ENCODE measurements at regions not wholly inside any gene's neighbourhood (a gene's known extent, or its start where the extent isn't known, plus 50 kb on each side); places are given as distances from the start of the nearest gene placed in this dataset.
"Not testable (repeated sequence)": the region's sequence is repeated elsewhere in the genome, so short reads cannot be mapped to it uniquely, and the experiment has no call there.

DNA sequence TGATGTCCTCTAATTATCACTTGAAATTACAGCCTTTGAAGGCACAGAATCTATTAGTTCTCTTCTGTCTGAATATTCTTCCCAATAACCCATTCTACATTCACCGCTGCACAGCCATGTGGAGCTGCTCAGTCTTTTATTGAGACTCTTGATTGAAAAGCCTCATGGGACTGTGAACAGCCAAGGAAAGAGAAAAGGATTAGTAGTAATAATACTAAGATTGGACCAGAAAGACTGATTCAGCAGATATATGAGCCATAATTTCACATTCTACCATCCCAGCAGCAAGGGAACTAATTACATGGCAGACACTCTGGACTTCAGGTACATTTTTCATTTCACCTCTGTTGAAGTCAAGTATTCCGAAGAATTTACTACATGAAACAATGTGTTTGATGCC, 2471.7 kb downstream of the ARAP2 start:
- DNase-seq = no peak

DNA sequence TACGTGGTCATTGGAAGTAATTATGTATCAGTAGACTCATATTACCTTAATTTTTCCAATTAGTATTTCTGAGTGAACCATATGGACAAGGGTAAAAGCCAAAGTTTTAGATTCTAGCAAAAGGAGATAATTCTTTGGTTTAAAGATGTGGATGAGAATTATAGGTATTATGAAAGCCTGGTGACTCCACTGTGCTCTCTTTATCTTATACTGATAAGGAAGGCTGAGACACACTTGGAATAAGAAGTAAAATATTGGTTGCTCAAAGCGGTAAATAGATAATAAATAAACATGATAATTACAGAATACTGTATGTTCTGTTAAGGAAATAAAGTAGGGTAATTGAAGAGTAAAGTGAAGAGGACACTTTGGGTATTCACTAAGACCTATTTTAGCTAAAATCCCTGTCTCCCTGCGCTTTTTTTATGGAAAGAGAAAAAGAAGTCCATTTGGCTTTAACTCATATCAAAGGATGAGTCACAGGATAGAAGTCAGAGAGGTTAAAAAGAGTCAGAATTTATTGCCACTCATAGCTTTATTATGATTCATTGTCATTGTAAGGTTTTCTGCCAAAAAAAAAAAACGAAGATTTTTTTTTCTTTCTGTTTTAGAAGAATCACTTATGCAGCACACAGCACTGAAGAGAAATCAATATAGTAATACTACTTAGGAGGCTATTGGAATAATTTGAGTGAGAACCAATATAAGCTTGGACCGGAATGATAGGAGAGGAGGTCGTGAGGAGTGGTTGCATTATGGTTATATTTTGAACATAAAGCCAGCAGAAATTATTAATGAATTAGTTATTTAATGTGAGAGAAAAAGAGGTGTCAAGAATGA, 2463.1 kb downstream of the ARAP2 start:
- DNase-seq = no peak

DNA sequence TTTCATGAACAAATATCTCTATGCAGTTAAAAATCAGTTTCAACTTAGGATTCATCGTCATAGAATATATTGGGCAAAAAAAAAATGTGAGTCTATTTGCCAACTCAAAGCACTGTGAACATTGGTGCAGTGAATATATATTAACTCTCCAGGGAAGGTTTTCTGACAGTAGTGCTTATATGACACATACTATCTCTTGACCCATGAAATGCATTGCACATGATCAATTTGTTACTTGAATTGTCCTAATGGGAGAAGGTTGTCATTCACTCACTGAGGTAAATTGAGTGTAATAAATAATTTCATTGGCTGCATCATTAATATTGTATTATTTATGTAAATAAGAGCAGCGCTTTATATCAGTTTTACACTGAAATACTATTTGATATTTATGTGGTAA, 2458.5 kb downstream of the ARAP2 start:
- DNase-seq = no peak

DNA sequence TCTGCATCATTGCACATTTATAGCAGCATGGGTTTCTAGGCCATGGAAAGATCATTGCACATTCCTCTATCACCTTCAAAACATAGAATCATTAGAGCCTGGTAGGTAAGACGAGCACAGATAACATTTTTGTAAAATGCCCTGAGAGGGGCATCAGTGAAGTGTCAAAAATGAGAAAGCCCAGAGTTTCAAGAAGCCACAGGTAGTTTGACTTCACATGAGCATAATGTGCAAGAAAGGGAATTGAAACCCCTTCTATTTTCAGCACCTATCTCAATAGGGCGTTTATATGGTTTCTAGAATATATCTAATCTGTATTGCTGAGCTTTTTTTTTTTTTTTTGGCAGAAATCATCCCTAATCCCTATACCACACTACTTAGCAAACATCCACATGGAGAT, 2441.7 kb downstream of the ARAP2 start:
- DNase-seq = no peak

DNA sequence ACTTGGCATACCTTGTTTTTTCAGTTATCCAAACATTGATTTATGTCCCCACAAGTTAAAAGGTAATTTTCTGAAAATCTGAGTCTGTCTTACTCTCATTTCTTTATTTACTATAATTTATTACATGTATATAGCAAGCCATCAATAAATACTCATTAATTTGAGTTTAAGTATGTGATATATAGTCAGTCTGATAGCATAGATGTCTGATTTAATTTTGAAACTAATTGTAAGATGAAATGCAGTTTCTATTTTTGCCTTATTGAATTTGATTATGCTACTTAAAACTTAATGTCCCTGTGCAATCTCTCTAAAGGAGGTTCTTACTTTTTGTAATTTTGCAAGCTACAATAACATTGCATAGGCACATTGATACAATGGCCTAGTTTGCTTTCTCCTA, 2418.6 kb downstream of the ARAP2 start:
- no peak for DNase-seq

DNA sequence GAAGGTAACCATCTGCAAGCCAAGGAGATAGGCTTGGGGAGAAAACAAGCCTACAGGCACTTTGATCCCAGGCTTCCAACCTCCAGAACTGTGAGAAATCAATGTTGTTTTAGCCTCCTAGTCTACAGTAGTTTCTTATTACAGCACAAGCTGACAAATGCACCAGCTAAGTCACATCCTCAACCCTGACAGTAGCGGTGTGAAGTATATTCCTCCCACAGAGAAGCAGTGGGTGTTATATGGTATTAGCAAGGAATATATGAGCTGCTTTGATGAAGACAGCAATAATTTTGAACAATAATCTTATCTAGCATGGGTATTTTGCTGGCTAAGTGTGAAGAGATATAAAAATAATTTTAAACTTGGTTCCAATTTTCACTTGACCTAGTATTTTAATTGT, 2415.0 kb downstream of the ARAP2 start:
- not testable (repeated sequence) for DNase-seq

DNA sequence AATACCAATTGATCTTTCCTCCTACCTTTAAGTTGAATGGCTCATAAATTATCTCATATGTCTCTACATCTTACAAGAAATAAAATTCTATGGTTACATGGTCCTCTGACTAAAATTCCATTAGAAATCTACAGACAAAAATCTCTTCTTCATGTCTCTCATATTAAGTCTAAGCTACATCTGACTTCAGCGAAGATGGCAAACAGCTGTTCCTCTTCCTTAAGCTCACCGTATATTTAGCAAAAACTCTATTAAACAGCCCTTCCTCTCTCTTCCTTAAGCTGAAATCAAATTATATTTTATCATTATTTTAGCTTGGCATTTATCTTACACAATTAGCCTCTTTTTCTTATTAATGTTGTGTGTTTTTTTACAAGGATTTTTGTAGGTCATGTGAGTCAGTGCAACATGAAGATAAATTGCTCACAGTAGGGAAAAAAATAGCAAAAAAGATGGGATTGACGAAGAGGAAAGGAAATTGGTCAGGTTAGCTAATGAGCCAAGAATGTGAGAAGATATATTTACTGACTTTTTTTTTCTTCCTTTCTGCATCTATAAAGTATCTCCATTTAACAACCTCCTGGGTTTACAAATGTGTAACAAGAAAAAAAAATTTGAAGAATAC, 2412.8 kb downstream of the ARAP2 start:
- no peak for DNase-seq

DNA sequence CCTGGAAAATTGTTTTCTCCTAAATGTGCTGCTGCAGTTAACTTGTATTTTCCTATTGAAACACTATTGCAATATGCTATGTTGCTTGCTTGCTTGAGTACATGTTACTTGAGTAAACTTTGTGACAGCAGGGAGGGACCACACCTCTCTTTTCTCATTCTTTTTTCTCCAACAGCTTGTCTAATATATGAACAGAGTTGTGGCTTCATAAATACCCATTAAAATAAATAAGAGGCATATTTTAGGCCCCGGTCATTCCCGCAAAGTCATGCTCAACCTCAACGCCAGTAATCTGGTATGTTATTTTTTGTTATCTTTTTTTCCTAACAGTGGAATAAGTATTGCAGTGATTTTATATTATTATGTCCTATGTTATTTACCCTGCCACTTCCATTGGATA, 2408.6 kb downstream of the ARAP2 start:
- not testable (repeated sequence) for DNase-seq

DNA sequence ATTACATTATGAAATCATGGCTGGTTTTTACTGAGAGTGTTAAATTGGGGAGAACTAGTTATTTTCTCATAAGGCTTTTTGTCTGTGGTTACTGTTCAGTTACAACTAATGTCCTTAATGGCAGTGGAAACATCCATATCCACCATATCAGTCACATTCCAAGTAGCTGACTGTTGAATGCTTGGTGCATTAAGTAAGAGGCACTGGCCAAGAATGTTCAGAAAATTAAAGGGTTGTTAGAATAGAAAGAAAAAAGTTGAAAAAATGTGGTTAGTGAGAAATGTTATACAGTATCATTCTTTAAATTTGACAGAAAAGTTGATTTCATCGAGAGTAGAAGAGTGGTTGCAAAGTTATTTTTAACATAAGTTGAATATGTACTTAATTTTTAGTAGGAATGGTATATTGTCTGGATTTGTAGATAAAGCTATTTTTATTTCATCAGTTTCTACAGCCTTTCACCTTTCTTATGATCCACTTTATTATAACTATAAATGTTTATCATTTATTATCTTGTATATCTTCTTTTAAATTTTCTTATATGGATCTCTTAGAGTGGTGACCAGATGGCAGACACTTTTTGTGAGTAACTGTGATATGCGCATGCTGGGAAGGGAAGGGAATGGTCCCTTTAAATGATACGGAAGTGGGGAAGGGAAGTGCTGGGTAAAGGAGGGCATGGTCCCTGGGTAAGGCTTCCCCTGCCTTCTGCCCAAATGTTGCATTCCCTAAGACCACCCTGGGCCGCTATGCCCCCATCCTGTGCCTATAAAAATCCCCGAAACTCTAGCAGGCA, 2407.1 kb downstream of the ARAP2 start:
- no peak for DNase-seq

DNA sequence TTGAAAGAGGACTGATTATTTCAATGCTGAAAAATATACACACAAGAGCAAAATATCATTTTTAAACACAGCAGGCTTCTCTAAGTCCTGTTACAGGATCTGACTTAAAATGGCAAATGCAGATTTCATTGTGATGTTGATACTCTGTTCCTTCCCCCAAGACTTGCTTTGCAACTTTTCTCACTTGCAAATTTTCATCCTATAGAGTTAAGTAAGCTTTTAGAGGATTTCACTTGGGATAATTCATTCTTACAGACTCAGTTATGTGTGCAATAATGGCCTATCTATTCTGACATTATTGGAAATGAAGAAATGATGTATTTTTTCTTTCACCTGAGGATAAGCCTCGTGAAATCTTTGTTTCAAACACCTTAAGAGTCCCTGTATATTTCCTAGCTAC, 2403.2 kb downstream of the ARAP2 start:
- DNase-seq = no peak

DNA sequence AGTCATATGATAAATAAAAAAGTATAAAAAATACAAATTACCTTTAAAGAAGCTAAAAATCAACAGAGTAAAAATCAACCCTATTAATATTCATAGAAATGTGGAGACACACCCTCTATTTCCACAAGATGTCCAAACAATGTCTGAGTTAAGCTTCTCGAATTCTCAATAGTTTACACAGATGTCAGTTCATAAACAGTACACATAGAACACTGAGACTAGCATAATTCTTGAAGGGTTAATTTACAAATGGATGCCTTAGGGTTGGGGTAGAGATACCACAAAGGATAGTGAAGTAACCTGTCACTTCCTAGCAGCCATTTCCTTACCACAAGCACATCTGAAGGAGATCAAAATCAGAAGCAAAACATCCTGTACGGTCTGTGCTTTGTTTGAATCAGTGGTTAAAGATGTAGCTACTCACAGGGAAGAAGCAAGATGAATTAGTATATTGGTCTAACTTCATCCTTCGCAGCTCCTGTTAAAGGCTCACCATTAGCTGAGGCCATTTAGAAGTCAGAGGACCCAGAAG, 2393.9 kb downstream of the ARAP2 start:
- DNase-seq = no peak

DNA sequence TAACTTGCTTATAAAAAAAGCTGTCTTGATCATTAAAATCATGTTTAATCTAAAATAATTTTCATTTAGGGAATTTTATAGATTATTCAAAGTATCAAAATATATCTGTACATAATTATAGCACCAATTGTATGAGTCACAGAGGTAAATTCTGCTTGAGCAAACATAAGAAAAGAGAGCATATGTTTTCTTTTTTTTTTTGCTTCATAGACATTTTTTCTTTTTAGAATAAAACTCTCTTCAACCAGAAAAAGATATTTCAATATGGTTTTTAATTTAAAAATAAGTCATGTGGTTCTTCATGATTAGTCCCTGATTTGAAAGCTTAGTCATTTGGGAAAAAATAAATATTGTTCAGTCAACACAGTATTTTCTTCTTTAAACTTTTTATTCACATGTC, 2390.6 kb downstream of the ARAP2 start:
- not testable (repeated sequence) for DNase-seq

DNA sequence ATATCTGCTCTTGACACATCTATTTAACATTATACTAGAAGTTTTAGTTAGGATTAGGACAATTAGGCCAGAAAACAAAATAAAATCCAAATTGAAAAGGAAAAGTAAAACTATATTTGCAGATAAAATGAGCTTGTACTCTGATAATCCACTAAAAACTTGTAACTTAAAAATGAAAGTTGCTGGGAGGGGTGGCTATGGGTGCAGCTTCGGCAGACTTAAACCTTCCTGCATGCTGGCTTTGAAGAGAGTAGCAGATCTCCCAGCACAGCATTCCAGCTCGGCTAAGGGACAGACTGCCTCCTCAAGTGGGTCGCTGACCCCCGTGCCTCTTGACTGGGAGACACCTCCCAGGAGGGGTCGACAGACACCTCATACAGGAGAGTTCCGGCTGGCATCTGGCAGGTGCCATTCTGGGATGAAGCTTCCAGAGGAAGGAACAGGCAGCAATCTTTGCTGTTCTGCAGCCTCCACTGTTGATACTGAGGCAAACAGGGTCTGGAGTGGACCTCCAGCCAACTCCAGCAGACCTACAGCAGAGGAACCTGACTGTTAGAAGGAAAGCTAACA, 2379.9 kb downstream of the ARAP2 start:
- no peak for DNase-seq

DNA sequence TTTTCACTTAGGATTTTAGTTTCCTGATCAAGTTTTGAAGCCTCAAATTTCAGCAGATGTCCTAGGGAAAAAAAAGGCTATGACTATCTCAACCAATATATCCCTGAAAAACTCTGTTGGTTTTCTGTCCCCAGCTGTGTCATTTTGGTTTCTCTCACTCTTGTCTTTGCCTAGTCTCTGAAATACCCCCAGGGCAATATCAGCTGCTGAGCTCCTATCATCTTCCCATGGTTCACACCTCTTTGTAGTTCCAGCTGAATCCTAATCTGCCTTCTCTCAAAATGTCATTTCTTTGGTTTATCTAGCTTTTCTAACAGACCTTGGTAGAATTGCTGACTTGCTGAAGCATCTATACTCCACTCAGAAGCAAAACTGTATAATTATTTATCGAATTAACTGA, 2370.5 kb downstream of the ARAP2 start:
- no peak for DNase-seq

DNA sequence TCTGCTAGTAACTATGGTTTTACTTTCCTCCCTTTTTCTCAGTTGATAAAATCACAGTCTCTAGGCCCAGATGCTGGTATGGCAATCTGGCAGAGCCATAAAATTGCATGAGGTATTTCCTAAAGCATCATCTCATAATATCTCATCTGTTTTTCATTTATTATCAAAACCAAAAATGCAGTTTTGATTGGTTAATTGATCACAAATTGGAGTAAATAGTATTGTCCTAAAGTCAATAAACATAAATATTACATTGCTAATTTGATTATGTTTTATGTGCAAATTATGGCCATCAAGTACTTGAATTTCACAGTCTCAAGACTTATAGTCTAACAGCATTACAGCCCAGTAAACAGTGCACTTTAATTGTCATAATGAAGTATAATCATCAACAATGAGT, 2365.6 kb downstream of the ARAP2 start:
- DNase-seq = no peak

DNA sequence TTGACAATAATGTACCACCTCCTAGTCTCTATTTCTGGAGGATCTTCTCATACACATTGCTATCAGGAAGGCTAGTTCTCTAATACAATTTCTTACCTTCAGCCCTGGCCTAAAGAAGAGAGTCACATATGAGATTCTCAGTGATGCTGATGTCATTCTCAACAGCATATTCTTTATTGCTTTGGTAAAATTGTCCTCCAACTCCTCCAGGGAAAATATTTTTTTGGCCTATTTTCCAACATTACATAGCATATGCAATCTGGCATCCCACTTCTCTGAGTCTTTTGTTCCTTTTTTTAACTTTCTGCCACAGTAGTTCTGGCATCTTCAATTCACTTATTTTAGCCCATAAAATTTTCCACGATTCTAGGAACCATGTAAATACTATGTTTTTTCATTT, 2363.1 kb downstream of the ARAP2 start:
- DNase-seq = no peak

DNA sequence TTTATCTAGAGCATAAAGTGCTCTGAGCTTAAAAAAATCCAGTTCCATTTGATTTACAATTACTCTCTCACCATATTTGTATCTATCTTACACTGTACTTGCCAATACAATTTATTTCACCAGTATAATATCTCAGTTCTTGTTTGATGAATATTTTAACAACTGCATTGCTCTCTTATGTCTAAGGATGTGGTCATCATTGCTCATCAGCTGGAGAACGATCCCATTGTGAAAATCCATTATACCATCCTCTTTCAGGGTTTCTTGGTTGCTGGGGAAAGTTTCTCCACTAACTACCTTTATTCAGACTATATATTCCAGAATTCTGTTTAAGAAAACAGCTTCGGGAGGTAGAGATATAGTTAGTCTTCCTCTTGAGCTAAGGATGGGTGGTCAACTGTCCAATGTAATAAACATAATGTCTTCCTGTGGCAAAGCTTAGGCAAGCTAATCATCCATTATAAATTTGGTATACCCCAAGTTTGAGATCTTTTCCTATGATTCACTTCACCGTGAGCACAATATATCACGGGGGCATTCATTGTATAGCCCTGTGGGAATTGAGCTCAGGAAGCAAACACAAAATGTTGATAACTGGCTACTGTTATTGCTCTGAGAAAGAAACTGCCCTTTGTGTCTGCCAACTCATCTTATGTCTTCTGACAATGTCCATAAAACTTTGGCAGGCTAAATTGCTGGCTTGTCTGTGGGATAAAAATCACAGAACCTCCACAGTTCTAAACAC, 2361.9 kb downstream of the ARAP2 start:
- no peak for DNase-seq

DNA sequence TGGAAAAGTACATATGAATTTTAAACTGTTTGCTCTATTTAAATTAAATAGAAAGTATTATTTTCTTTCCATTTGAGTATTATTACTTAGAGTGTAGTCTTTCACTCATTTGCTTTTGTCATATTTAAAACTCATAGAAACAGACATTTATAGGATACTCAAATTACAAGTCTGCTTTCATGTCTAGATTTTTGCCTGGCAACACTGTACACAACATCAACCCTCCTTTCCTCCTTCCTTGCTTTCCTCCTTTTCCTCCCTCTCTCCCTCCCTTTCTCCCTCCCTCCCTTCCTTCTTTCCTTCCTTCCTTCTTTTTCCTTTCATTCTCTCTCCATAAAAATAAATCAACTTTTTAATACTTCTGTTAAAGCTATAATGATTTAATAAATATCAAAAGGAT, 2361.2 kb downstream of the ARAP2 start:
- no peak for DNase-seq

DNA sequence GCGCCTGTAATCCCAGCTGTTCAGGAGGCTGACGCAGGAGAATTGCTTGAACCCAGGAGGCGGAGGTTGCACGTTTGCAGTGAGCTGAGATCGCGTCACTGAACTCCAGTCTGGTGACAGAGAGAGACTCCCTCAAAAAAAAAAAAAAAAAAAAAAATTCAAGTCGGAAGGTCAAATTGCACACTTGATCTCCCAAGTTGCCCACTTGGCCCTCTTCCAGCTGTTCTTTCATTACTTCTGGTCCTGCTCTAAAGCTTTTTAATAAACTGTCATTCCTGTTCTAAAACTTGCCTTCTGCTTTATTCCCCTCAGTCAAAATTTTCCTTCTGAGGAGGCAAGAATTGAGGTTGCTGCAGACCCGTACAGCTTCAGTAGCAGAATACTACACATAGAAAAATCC, 2358.0 kb downstream of the ARAP2 start:
- DNase-seq = no peak

DNA sequence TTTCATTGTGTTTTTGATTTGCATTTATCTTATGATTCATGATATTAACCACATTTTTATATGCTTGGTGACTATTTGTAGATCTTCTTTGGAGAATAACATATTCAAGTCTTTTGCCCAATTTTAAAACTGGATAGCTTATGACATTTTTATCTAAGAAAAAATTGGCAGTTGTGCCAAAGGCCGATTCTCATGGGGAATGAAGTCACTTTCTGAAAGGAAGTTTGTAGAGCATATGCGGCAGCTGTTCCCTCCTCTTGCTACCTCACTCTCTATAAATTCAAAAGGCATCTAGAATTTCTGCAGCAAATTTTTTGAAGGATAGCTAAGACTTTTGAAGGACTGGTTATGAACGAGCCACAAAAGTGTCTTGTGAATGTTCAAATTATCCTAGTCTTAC, 2353.5 kb downstream of the ARAP2 start:
- DNase-seq = no peak

DNA sequence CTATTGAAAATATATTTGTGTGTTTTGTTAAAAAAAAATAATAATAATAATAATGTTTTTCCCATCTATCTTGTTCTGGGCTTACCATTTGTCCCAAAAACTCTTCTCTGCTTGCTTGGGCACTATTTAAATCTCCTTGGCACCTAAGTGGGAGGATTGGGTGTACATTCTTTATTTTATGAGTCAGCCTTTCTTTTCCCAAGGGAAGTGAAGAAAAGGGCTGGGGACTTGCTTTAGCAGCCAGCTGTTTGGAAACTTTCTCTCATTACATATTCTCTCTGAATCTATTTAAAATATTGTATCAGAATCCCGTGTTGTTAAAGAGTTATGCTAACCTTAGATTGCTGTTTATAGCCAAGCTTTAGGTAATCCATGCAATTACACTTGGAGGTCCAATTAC, 2332.4 kb downstream of the ARAP2 start:
- DNase-seq = no peak

DNA sequence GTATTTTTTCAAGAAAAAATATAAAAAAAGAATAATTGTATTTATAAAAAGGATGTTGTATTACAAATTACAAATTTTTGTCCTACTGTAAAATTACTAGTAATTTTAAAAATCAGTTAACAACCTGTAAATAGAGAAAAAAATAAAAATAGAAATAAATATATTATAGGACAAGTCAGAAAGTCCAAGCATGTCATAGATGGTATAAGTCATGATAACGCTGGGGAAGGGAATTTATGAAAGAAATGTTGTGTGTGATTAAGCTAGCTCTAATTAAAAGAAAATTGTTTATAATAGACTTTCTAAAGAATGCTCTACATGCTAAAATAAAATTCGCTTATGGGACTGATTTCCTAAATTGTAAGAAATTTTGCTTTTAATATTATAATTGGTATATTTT, 2329.9 kb downstream of the ARAP2 start:
- DNase-seq = no peak

DNA sequence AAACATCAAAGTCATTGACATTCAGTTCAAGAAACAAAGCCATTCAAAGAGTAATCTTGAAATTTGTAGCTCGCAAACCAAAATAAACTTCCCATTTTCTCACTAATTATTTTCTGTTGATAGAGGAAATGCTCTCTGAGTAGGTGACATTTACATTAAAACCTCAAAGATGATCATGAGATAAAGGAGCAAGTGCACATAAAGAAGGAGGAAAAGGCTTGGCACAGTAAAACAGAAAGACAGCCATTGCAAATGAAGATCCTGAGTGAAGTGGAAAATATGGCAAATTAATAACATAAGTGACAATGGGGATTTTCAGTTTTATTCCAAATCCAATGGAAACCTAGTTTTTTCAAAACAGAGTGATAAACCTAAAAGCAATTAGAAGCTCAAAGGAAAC, 2320.8 kb downstream of the ARAP2 start:
- DNase-seq = no peak

All from CD4-positive, alpha-beta T cell treated with Interleukin-21 for 1 hour (primary cell).